Adrenal gland (tissue), 9 donors: ENCODE measurements at regions not wholly inside any gene's neighbourhood (a gene's known extent, or its start where the extent isn't known, plus 50 kb on each side); places are given as distances from the start of the nearest gene placed in this dataset.

Source experiments
- DNase-seq, 7 donors: peaks; one replicate each; pipeline ENCODE4 v3.0.0-alpha.2; 2019 to 2020
- H3K27ac ChIP-seq, 5 donors: fragments of 200-600 bp; sonication (generic) in 4 of 5; 1 replicate in 3 of 5; 2 replicates in 2 of 5; pipeline versions ENCODE4 v1.5.1 to v1.8.0; 2016 to 2020; ENCODE audit warnings: mild to moderate bottlenecking in 1 of 5
- H3K27me3 ChIP-seq: fragments of 200-600 bp; 2 replicates; pipeline ENCODE4 v1.8.0; 2021
- H3K36me3 ChIP-seq, 2 donors: fragments of 200-600 bp; replicated peaks in 1 of 2; 1 replicate in 1 of 2; 2 replicates in 1 of 2; pipeline versions ENCODE4 v1.5.1 to v1.8.0; 2018 to 2022
- H3K4me1 ChIP-seq, 2 donors: fragments of 200-600 bp; replicated peaks in 1 of 2; 1 replicate in 1 of 2; 2 replicates in 1 of 2; pipeline versions ENCODE4 v1.5.1 to v1.8.0; 2018 to 2021
- H3K4me3 ChIP-seq, 4 donors: fragments of 200-600 bp; sonication (generic) in 3 of 4; one replicate each; pipeline ENCODE4 v1.5.1; 2016 to 2018
- H3K9me3 ChIP-seq, 3 donors: fragments of 200-600 bp; sonication (generic) in 1 of 3; replicated peaks in 1 of 3; 1 replicate in 2 of 3; 2 replicates in 1 of 3; pipeline versions ENCODE4 v1.5.1 to v1.8.0; 2016 to 2021
- POLR2A ChIP-seq, 2 donors: fragments of 450-650 bp; IDR thresholded peaks; one replicate each; pipeline ENCODE4 v1.6.1; 2017; ENCODE audit warnings: antibody characterized with exemption in 2 of 2, mild to moderate bottlenecking in 2 of 2, moderate library complexity in 1 of 2
- WGBS, 4 donors: extraction: QIAGEN DNeasy Blood & Tissue Kit in 2 of 4; methylation state at CpG; one replicate each; pipeline versions ENCODE4 v1.1.5 to v1.1.7; 2013 to 2017; 5-methylcytosine and 5-hydroxymethylcytosine counted together
- intact Hi-C, 2 donors: fragments of 100-400 bp; cut with DNase I; formaldehyde crosslinking; loops; one replicate each; pipeline versions ENCODE4 v1.14.1 to v1.15.0; 2022 to 2023
- TF ChIP-seq, protein P1 (sequence below), 6 experiments: fragments of 450-650 bp in 4 of 6; fragments of 200-600 bp in 2 of 6; sonication (generic) in 1 of 6; IDR thresholded peaks; 1 replicate in 5 of 6; 2 replicates in 1 of 6; pipeline versions ENCODE4 v1.5.1 to v1.8.0; 2016 to 2021; ENCODE audit warnings: antibody characterized with exemption in 6 of 6, mild to moderate bottlenecking in 2 of 6, moderate library complexity in 1 of 6
- donor health status: healthy with polysubstance abuse.
- donor health status: Bipolar disorder and iron deficiency.
- donor health status: DM: yes; HTN: yes; CAD: no.
- donor health status: DM: no; HTN: no; CAD: no.
- donor health status: DM: no; HTN: no; CAD: no.

- TF ChIP-seq POLR2A (IDR thresholded peaks at IDR 0.05): no peak
- TF ChIP-seq, protein P1, sequence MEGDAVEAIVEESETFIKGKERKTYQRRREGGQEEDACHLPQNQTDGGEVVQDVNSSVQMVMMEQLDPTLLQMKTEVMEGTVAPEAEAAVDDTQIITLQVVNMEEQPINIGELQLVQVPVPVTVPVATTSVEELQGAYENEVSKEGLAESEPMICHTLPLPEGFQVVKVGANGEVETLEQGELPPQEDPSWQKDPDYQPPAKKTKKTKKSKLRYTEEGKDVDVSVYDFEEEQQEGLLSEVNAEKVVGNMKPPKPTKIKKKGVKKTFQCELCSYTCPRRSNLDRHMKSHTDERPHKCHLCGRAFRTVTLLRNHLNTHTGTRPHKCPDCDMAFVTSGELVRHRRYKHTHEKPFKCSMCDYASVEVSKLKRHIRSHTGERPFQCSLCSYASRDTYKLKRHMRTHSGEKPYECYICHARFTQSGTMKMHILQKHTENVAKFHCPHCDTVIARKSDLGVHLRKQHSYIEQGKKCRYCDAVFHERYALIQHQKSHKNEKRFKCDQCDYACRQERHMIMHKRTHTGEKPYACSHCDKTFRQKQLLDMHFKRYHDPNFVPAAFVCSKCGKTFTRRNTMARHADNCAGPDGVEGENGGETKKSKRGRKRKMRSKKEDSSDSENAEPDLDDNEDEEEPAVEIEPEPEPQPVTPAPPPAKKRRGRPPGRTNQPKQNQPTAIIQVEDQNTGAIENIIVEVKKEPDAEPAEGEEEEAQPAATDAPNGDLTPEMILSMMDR (IDR thresholded peaks at IDR 0.05): no peak
- H3K4me3 ChIP-seq: no peak overlapping the region
- H3K9me3 ChIP-seq: no peaks in the 10 kb centered on the region
- no peaks in the 10 kb centered on the region for H3K36me3 ChIP-seq
- no peaks in the 10 kb centered on the region for H3K27me3 ChIP-seq
- intact Hi-C loops: no loop called here
- no peak for DNase-seq
- H3K27ac ChIP-seq: no peak overlapping the region
- no peaks in the 10 kb centered on the region for H3K4me1 ChIP-seq
- WGBS, 4 donors: 63 to 93% (median 74%) methylated on average over 1 of the region's 1 CpG
Measured at GRCh38 chr12:115898670-115899069, 378.8 kb downstream of the MED13L start.

- TF ChIP-seq, protein P1 (IDR thresholded peaks at IDR 0.05): no peak
- TF ChIP-seq POLR2A (IDR thresholded peaks at IDR 0.05): no peak
- 68 to 75% (median 70%) methylated on average over 3 of the region's 3 CpGs for WGBS, 4 donors
- Histone ChIP-seq H3K27me3 (no peaks in the 10 kb centered on the region), H3K4me1 (no peaks in the 10 kb centered on the region), H3K9me3 (no peaks in the 10 kb centered on the region), H3K4me3 (no peak overlapping the region), H3K27ac (no peak overlapping the region), H3K36me3 (no peaks in the 10 kb centered on the region)
- DNase-seq: no peak
- intact Hi-C loops: no loop called here
Measured at GRCh38 chr12:115897729-115898128, 379.8 kb downstream of the MED13L start.

GRCh38 chr12:115895247-115895646 lies 382.2 kb downstream of the MED13L start:
- Histone ChIP-seq H3K27me3 (no peaks in the 10 kb centered on the region), H3K4me3 (no peak overlapping the region), H3K9me3 (no peaks in the 10 kb centered on the region), H3K27ac (no peak overlapping the region), H3K4me1 (no peaks in the 10 kb centered on the region), H3K36me3 (no peaks in the 10 kb centered on the region)
- intact Hi-C loops: no loop called here
- 88 to 100% (median 95%) methylated on average over 1 of the region's 1 CpG for WGBS, 4 donors
- TF ChIP-seq POLR2A (IDR thresholded peaks at IDR 0.05): no peak
- TF ChIP-seq, protein P1 (IDR thresholded peaks at IDR 0.05): peak in 2 of 6 experiments; percentile 8 to 20
- no peak for DNase-seq

DNA sequence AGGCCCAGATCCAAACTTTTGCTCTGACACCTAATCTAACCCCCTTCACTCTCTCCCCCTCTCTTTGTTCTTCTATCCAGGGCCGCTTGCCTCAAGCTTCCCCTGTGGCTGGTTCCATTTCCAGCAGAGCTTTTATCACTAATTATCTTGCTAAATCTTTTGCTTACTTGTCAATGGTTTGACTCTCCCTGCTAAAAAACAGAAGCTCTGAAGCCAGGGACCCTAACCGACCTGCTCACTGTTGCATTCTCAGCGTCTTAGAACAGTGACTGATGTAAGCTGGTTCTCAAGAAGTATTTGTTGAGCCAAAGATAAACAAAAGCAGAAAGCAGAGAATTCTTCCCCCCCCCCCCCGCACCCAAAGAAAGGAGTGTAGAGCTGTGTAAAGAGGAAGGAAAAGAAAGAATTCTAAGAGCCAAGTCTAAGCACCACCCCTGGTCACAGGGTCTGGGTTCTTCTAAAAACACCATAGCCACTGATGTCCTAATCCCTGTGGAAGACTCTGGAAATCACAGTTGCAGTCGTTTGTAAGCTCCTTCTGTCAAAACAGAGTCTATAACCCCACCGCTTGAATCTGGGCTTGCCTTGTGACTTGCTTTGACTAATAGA lies 385.8 kb downstream of the MED13L start:
- intact Hi-C loops: no loop called here
- no peaks in the 10 kb centered on the region for H3K27me3 ChIP-seq
- no peak for TF ChIP-seq POLR2A (IDR thresholded peaks at IDR 0.05)
- TF ChIP-seq, protein P1 (IDR thresholded peaks at IDR 0.05): no peak
- H3K4me1 ChIP-seq: no peaks in the 10 kb centered on the region
- H3K36me3 ChIP-seq: no peaks in the 10 kb centered on the region
- 49 to 56% (median 52%) methylated on average over 6 of the region's 6 CpGs for WGBS, 4 donors
- H3K4me3 ChIP-seq: no peak overlapping the region
- H3K27ac ChIP-seq: no peak overlapping the region
- H3K9me3 ChIP-seq: no peaks in the 10 kb centered on the region
- no peak for DNase-seq
